Muscle of leg (tissue), 3 donors: ENCODE measurements at regions not wholly inside any gene's neighbourhood (a gene's known extent, or its start where the extent isn't known, plus 50 kb on each side); places are given as distances from the start of the nearest gene placed in this dataset.

Source experiments
- DNase-seq: peaks from one replicate; pipeline ENCODE4 v3.0.0; 2013
- H3K27ac ChIP-seq: one replicate; pipeline ENCODE4 v1.5.1; 2013; ENCODE audit warnings: mild to moderate bottlenecking, low read length, control low read depth
- H3K27me3 ChIP-seq: one replicate; pipeline ENCODE4 v1.6.1; 2013; ENCODE audit warnings: low read length; ENCODE audit not compliant: control insufficient read depth, insufficient read depth
- H3K36me3 ChIP-seq: one replicate; pipeline ENCODE4 v1.6.1; 2013; ENCODE audit warnings: low read length; ENCODE audit not compliant: control insufficient read depth, insufficient read depth
- H3K4me1 ChIP-seq: one replicate; pipeline ENCODE4 v1.6.1; 2013; ENCODE audit warnings: low read length; ENCODE audit not compliant: control insufficient read depth, insufficient read depth
- H3K4me3 ChIP-seq: one replicate; pipeline ENCODE4 v1.5.1; 2013; ENCODE audit warnings: low read length, control low read depth
- H3K9me3 ChIP-seq: replicated peaks from 2 replicates; pipeline ENCODE4 v1.6.1; 2013; ENCODE audit warnings: low read depth, low read length; ENCODE audit not compliant: control insufficient read depth
- WGBS: methylation state at CpG from one replicate; pipeline ENCODE4 v1.1.5; 2013; ENCODE audit warnings: missing lambda C conversion rate; ENCODE audit not compliant: insufficient coverage; 5-methylcytosine and 5-hydroxymethylcytosine counted together

DNA sequence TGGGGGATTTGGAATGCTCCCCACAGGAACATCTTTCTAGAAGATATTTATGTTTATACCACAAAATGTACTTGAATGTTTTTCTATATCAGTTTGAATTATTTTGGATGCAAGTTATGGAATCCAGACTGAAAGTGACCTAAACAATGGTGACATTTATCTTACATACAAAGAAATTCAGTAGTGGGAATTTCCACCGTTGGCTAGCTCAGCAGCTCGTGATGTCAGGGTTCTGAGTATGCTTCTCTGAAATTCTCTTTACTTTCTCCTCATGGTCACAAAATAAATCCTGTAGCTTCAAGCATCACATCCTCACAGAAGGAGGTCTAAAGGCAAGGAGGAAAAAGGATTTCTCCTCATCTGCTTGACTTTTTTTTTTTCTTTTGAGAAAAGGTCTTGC is 105.3 kb downstream of the AKAIN1 start:
- DNase-seq: no peak
- 90% methylated on average over 2 of the region's 2 CpGs for WGBS
- Histone ChIP-seq H3K9me3 (peaks cover 8% of the 10 kb centered on the region), H3K36me3 (no peaks in the 10 kb centered on the region), H3K4me1 (no peaks in the 10 kb centered on the region), H3K27ac (no peak overlapping the region), H3K27me3 (no peaks in the 10 kb centered on the region), H3K4me3 (no peak overlapping the region)

DNA sequence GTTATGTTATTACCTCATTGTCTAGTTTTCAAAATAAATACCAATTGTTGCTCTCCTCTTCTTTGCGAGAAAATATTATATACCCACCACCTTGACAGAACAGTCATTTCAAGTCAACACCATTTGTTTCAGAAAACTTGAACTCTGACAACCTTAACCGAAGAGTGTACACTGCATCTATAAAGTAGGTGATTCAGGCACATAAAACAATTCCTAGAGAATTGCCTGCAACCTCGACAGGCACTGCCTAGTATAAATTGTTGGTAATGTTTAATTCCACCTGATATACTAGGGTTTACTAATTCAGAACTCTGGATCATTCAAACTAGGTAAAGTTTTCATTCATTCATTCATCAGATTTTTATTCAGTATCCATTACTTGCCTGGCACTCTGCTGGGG is 121.8 kb downstream of the AKAIN1 start:
- no peak for DNase-seq
- no peak overlapping the region for H3K27ac ChIP-seq
- no peaks in the 10 kb centered on the region for H3K4me1 ChIP-seq
- WGBS: 80% methylated on average over 1 of the region's 3 CpGs
- H3K9me3 ChIP-seq: no peaks in the 10 kb centered on the region
- H3K27me3 ChIP-seq: peaks cover 2% of the 10 kb centered on the region
- no peaks in the 10 kb centered on the region for H3K36me3 ChIP-seq
- H3K4me3 ChIP-seq: no peak overlapping the region

DNA sequence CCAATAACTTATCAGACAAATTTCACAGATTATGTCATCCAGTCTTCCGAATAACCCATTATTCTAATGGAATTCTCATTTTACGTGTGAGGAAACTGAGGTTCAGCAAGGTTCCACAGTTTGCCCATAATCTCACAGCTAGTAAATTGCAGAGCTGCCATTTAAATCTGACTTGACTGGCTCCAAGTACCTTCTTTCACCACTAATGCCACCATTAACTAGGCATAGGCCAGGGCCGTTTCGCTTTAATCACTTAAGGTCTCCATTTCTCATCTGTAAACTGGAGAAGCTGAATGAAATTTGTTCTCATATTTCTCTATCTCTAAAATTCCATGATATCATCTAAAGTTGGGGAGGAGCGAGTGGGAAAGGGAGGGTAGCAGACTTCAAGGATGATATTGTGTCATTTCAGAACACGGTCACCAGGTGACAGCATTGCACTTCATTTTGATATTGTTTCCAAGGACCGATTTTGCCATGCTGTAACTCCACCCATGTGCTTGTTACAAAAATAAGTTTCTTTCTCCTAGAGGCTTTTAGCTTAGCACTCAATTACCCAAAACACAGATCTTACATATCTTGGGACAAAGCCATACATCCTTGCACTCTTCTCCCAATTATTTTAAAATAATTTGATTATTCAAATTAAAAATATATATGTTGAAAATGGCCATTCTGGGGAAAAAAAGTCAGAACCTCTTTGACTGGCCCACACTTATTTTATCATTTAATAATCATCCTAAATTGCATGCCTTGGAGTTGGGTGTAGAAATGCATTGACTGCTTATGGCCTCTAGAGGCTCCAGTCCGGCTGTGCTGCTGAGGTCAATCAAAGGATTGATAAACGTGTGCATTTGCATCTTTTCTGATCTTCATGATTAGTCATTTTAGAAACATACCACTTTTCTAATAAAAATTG is 123.8 kb downstream of the AKAIN1 start:
- 93% methylated on average over 2 of the region's 9 CpGs for WGBS
- H3K27me3 ChIP-seq: peaks cover 2% of the 10 kb centered on the region
- no peaks in the 10 kb centered on the region for H3K36me3 ChIP-seq
- no peaks in the 10 kb centered on the region for H3K4me1 ChIP-seq
- no peaks in the 10 kb centered on the region for H3K9me3 ChIP-seq
- no peak overlapping the region for H3K4me3 ChIP-seq
- no peak overlapping the region for H3K27ac ChIP-seq
- peak; percentile 46 for DNase-seq

DNA sequence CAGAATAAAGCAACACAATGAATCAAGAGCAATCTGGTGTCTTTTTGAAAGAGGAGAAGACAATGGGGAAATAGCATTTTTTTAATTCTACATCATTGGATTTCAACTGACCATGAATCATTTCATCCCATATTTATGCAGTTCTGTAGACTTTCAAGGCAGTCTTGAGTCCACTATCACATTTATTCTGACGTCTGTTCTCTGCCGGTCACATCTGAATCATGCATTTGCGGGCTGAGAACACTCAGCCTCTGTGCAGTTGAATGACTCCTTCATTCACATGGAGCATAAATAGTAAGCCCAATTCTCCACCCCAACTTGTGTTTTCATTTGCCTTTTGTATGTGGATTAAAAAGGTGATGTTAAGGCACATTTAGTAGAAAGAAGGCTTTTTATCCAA is 128.2 kb downstream of the AKAIN1 start:
- H3K9me3 ChIP-seq: no peaks in the 10 kb centered on the region
- H3K27ac ChIP-seq: no peak overlapping the region
- no peaks in the 10 kb centered on the region for H3K4me1 ChIP-seq
- H3K27me3 ChIP-seq: peaks cover 2% of the 10 kb centered on the region
- no peaks in the 10 kb centered on the region for H3K36me3 ChIP-seq
- no peak overlapping the region for H3K4me3 ChIP-seq
- DNase-seq: no peak
- 73% methylated on average over 2 of the region's 3 CpGs for WGBS

DNA sequence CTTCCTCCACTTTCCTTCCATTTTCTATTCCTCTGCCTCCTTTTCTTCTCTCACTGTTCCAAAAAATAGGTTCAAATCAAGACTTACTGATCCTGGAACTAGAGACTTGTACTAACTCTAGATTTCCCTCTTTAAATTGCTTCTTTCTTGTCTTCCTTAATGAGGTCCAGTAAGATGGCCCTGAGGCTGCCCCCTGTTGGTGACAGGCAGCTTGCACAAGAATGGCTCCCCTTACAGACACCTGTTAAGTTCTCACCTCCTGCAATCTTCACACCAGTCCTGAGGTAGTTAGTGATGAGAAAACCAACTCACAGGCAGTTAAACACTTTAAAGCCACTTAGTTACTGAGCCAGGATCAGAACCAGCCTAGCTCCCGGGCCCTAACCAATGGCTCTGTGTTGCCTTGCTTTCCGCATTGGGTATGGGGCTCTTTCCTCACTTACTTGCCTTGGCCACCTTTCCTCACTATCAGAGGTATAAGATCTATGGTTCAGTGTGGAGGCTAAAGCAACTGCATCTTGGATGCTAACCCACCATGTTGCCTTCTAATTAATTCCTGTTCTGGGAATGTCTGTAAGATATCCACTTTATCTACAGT is 130.6 kb downstream of the AKAIN1 start:
- Histone ChIP-seq H3K4me3 (no peak overlapping the region), H3K27me3 (peaks cover 2% of the 10 kb centered on the region), H3K9me3 (no peaks in the 10 kb centered on the region), H3K36me3 (no peaks in the 10 kb centered on the region), H3K4me1 (no peaks in the 10 kb centered on the region), H3K27ac (no peak overlapping the region)
- no peak for DNase-seq
- 79% methylated on average over 2 of the region's 2 CpGs for WGBS

DNA sequence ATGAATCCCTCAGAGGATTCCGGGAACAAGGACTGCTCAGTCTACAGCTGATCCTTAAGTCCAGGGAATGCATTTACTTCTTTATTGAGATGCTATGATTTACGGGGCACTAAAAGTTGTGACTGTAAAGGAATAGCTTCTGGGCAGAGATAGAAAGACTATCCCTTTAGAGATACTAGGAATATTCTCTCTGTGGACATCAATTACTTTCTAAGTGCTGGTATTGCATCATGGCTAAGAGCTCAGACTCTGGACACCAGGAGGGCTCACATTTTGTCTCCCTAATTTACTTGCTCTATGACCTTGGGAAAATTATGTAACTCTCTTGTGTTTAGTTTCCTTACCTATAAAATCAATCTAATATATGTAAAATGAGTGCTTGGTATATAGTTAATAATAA is 131.4 kb downstream of the AKAIN1 start:
- no peaks in the 10 kb centered on the region for H3K4me1 ChIP-seq
- H3K4me3 ChIP-seq: no peak overlapping the region
- H3K36me3 ChIP-seq: no peaks in the 10 kb centered on the region
- no peak overlapping the region for H3K27ac ChIP-seq
- H3K27me3 ChIP-seq: no peaks in the 10 kb centered on the region
- no CpG with 5 or more reads among the region's 2 CpGs for WGBS
- DNase-seq: no peak
- H3K9me3 ChIP-seq: no peaks in the 10 kb centered on the region

DNA sequence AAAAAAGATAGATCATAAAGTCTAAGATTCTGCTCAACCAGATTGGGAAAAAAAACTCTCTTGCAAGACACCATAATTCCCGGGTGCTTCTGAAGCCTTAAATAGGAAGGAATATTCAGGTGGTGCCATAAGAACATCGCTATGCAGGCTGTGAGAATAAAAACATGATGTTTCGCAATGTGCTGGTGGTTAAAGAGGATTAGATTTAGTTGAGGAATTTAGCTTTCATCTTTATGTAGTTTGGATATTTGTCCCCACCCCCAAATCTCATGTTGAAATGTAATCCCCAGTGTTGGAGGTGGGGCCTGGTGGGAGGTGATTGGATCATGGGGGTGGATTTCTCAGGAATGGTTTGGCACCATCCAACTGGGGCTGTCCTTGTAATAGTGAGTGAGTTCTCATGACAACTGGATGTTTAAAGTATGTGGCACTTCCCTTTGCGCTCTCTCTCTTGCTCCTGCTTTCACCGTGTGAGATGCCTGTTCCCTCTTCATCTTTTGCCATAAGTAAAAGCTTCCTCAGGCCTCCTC is 132.2 kb downstream of the AKAIN1 start:
- H3K4me1 ChIP-seq: no peaks in the 10 kb centered on the region
- no CpG with 5 or more reads among the region's 5 CpGs for WGBS
- no peak overlapping the region for H3K27ac ChIP-seq
- no peaks in the 10 kb centered on the region for H3K27me3 ChIP-seq
- no peaks in the 10 kb centered on the region for H3K9me3 ChIP-seq
- no peaks in the 10 kb centered on the region for H3K36me3 ChIP-seq
- DNase-seq: no peak
- no peak overlapping the region for H3K4me3 ChIP-seq

DNA sequence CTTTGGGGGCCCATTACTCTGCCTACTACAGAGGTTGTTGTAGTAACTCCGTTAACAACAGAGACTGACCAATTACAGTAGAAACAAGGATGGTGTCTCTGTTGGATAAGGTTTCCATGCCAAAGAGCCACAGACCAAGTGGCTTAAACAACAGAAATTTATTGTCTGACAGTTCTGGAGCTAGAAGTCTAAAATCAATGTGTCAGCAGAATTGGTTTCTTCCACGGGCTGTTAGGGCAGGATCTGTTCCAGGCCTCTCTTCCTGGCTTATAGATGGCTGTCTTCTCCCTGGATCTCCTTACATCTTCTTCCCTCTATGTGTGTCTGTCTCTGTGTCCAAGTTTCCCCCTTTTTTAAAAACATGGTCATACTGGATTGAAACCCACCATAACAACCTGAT is 135.3 kb downstream of the AKAIN1 start:
- no peaks in the 10 kb centered on the region for H3K27me3 ChIP-seq
- no peaks in the 10 kb centered on the region for H3K9me3 ChIP-seq
- no peaks in the 10 kb centered on the region for H3K4me1 ChIP-seq
- WGBS: no CpG with 5 or more reads among the region's 2 CpGs
- no peak overlapping the region for H3K4me3 ChIP-seq
- H3K36me3 ChIP-seq: no peaks in the 10 kb centered on the region
- no peak for DNase-seq
- H3K27ac ChIP-seq: no peak overlapping the region

DNA sequence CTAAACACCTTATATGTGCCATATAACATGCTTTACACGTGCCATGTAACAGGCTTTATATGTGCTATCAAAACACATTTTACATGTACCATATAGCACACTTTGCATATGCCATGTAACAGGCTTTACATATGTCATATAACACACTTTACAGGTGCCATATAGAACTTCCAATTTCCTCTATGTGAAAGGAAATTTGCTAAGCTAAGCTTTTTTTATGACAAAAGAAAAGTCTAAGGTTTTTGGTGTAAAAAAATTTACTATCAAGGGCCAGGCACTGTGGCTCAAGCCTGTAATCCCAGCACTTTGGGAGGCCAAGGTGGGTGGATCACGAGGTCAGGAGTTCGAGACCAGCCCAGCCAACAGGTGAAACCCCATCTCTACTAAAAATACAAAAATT is 136.5 kb downstream of the AKAIN1 start:
- no peak overlapping the region for H3K27ac ChIP-seq
- no peak overlapping the region for H3K4me3 ChIP-seq
- H3K36me3 ChIP-seq: no peaks in the 10 kb centered on the region
- 88% methylated on average over 1 of the region's 3 CpGs for WGBS
- no peaks in the 10 kb centered on the region for H3K9me3 ChIP-seq
- H3K4me1 ChIP-seq: no peaks in the 10 kb centered on the region
- no peaks in the 10 kb centered on the region for H3K27me3 ChIP-seq
- DNase-seq: no peak

DNA sequence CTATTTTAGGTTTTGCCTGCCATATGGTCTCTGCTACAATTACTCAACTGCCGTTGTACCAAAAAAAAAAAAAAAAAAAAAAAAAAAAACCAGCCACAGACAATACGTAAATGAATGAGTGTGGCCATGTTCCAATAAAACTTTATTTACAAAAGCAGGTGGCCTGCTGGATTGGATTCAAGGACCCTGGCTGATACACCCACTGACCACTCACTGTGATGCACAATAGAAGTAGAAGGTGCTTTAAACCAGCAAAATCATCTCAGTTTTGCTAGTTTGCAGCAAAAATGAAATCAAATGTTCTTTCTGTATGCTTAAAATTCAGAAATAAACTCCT is 137.4 kb downstream of the AKAIN1 start:
- Histone ChIP-seq H3K36me3 (no peaks in the 10 kb centered on the region), H3K27me3 (no peaks in the 10 kb centered on the region), H3K4me1 (no peaks in the 10 kb centered on the region), H3K9me3 (no peaks in the 10 kb centered on the region), H3K27ac (no peak overlapping the region), H3K4me3 (no peak overlapping the region)
- WGBS: no CpG with 5 or more reads among the region's 2 CpGs
- no peak for DNase-seq
